ENCODE measurements at regions not wholly inside any gene's neighbourhood (a gene's known extent, or its start where the extent isn't known, plus 50 kb on each side); places are given as distances from the start of the nearest gene placed in this dataset.
"Not testable (repeated sequence)": the region's sequence is repeated elsewhere in the genome, so short reads cannot be mapped to it uniquely, and the experiment has no call there.

DNA sequence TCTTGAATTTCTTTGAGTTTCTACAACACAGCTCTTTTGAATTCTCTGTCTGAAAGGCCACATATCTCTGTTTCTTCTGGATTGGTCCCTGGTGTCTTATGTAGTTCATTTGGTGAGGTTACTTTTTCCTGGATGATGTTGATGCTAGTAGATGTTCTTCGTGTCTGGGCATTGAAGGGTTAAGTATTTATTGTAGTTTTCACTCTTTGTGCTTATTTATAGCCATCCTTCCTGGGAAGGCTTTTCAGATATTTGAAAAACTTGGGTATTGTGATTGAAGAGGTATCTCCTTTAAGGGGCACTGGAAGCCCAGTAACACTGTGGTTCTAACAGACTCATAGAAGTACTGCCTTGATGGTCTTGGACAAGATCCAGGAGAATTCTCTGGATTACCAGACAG is 338.5 kb upstream of the SPRY2 start:
- Histone ChIP-seq H4K20me1 (ENCODE audit: insufficient read depth) (no peaks in the 10 kb centered on the region), H3K27me3 (ENCODE audit: insufficient read depth, low read depth) (no peaks in the 10 kb centered on the region), H3K4me2 (no peak overlapping the region), H3K27ac (no peak overlapping the region), H3K4me1 (ENCODE audit: low read depth, poor library complexity, severe bottlenecking) (no peaks in the 10 kb centered on the region), H3K79me2 (ENCODE audit: insufficient read depth, low read depth) (no peaks in the 10 kb centered on the region), H3K4me3 (IDR thresholded peaks at IDR 0.05; ENCODE audit: insufficient read depth, low read depth, low read length) (no peak overlapping the region), H3K9ac (no peak overlapping the region), H2AFZ (ENCODE audit: low read depth) (no peak overlapping the region), H3K36me3 (ENCODE audit: insufficient read depth) (no peaks in the 10 kb centered on the region)
- TF ChIP-seq, protein P1, sequence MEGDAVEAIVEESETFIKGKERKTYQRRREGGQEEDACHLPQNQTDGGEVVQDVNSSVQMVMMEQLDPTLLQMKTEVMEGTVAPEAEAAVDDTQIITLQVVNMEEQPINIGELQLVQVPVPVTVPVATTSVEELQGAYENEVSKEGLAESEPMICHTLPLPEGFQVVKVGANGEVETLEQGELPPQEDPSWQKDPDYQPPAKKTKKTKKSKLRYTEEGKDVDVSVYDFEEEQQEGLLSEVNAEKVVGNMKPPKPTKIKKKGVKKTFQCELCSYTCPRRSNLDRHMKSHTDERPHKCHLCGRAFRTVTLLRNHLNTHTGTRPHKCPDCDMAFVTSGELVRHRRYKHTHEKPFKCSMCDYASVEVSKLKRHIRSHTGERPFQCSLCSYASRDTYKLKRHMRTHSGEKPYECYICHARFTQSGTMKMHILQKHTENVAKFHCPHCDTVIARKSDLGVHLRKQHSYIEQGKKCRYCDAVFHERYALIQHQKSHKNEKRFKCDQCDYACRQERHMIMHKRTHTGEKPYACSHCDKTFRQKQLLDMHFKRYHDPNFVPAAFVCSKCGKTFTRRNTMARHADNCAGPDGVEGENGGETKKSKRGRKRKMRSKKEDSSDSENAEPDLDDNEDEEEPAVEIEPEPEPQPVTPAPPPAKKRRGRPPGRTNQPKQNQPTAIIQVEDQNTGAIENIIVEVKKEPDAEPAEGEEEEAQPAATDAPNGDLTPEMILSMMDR (conservative IDR thresholded peaks at IDR 0.05; ENCODE audit: low read depth, low read length), result no peak

DNA sequence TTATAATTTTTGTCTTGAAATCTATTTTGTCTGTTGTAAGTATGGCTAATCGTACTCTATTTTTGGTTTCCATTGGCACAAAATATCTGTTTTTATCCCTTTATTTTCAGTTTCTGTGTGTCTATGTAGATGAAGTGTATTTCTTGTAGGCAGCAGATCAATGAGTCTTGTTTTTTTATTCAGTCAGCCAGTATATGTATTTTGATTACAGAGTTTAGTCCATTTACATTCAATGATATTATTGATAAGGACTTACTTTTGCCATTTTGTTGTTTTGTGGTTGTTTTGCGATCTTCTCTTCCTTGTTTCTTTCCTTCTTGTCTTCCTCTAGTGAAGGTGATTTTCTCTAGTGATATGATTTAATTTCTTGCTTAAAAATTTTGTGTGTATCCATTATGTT is 336.3 kb upstream of the SPRY2 start:
- H2AFZ ChIP-seq (ENCODE audit: low read depth), result no peak overlapping the region
- no peaks in the 10 kb centered on the region for H3K4me1 ChIP-seq (ENCODE audit: low read depth, poor library complexity, severe bottlenecking)
- no peaks in the 10 kb centered on the region for H4K20me1 ChIP-seq (ENCODE audit: insufficient read depth)
- no peak overlapping the region for H3K4me2 ChIP-seq
- no peaks in the 10 kb centered on the region for H3K27me3 ChIP-seq (ENCODE audit: insufficient read depth, low read depth)
- no peak overlapping the region for H3K4me3 ChIP-seq (IDR thresholded peaks at IDR 0.05; ENCODE audit: insufficient read depth, low read depth, low read length)
- H3K79me2 ChIP-seq (ENCODE audit: insufficient read depth, low read depth), result no peaks in the 10 kb centered on the region
- TF ChIP-seq, protein P1 (conservative IDR thresholded peaks at IDR 0.05; ENCODE audit: low read depth, low read length), result no peak
- H3K27ac ChIP-seq, result no peak overlapping the region
- H3K9ac ChIP-seq, result no peak overlapping the region
- H3K36me3 ChIP-seq (ENCODE audit: insufficient read depth), result no peaks in the 10 kb centered on the region

DNA sequence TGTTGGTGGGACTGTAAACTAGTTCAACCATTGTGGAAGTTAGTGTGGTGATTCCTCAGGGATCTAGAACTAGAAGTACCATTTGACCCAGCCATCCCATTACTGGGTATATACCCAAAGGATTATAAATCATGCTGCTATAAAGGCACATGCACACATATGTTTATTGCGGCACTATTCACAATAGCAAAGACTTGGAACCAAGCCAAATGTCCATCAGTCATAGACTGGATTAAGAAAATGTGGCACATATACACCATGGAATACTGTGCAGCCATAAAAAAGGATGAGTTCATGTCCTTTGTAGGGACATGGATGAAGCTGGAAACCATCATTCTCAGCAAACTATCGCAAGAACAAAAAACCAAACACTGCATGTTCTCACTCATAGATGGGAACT is 334.5 kb upstream of the SPRY2 start:
- not testable (repeated sequence) for H3K4me1 ChIP-seq (ENCODE audit: low read depth, poor library complexity, severe bottlenecking); H2AFZ ChIP-seq (ENCODE audit: low read depth); H4K20me1 ChIP-seq (ENCODE audit: insufficient read depth); H3K4me2 ChIP-seq; H3K36me3 ChIP-seq (ENCODE audit: insufficient read depth); H3K27ac ChIP-seq; H3K27me3 ChIP-seq (ENCODE audit: insufficient read depth, low read depth); H3K4me3 ChIP-seq (IDR thresholded peaks at IDR 0.05; ENCODE audit: insufficient read depth, low read depth, low read length); H3K9ac ChIP-seq; H3K79me2 ChIP-seq (ENCODE audit: insufficient read depth, low read depth)

DNA sequence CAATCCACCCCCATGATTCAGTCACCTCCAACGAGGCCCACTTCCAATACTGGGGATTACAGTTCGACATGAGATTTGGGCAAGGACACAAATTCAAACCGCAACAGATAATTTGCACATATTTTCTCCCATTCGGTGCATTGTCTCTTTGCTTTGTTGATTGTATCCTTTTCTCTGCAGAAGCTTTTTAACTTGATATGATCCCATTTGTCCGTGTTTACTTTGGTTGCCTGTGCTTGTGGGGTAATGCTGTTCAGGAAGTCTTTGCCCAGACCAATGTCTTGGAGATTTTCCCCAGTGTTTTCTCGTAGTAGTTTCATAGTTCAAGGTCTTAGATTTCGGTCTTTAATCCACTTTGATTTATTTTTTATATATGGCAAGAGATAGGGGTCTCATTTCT is 330.8 kb upstream of the SPRY2 start:
- Histone ChIP-seq H3K4me1 (ENCODE audit: low read depth, poor library complexity, severe bottlenecking) (no peaks in the 10 kb centered on the region), H3K27ac (no peak overlapping the region), H2AFZ (ENCODE audit: low read depth) (no peak overlapping the region), H4K20me1 (ENCODE audit: insufficient read depth) (no peaks in the 10 kb centered on the region), H3K4me3 (IDR thresholded peaks at IDR 0.05; ENCODE audit: insufficient read depth, low read depth, low read length) (no peak overlapping the region), H3K9ac (no peak overlapping the region), H3K79me2 (ENCODE audit: insufficient read depth, low read depth) (no peaks in the 10 kb centered on the region), H3K4me2 (no peak overlapping the region), H3K27me3 (ENCODE audit: insufficient read depth, low read depth) (no peaks in the 10 kb centered on the region), H3K36me3 (ENCODE audit: insufficient read depth) (no peaks in the 10 kb centered on the region)
- TF ChIP-seq, protein P1 (conservative IDR thresholded peaks at IDR 0.05; ENCODE audit: low read depth, low read length), result no peak

DNA sequence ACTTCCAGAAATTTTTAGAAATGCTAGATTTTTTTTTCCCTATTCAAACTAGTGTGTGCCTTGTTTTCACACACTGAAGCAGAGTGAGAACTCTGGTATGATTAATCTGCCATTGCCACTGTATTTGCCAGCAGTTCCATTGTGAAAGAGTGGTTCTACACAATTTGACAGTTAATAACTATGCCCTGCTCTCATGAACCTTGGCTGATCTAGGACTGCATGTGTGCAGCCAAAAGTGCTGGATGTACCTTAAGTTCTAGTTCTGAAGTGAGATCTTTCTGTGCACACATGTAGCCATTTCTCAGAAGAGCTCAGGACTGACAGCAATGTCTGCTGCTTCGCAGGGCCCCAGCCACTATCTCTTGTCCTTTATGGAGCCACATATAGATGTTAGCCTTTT is 328.2 kb upstream of the SPRY2 start:
- H3K9ac ChIP-seq, result no peak overlapping the region
- H3K4me2 ChIP-seq, result no peak overlapping the region
- H3K4me3 ChIP-seq (IDR thresholded peaks at IDR 0.05; ENCODE audit: insufficient read depth, low read depth, low read length), result no peak overlapping the region
- no peaks in the 10 kb centered on the region for H4K20me1 ChIP-seq (ENCODE audit: insufficient read depth)
- no peaks in the 10 kb centered on the region for H3K27me3 ChIP-seq (ENCODE audit: insufficient read depth, low read depth)
- no peak overlapping the region for H2AFZ ChIP-seq (ENCODE audit: low read depth)
- no peaks in the 10 kb centered on the region for H3K4me1 ChIP-seq (ENCODE audit: low read depth, poor library complexity, severe bottlenecking)
- H3K79me2 ChIP-seq (ENCODE audit: insufficient read depth, low read depth), result no peaks in the 10 kb centered on the region
- no peaks in the 10 kb centered on the region for H3K36me3 ChIP-seq (ENCODE audit: insufficient read depth)
- H3K27ac ChIP-seq, result no peak overlapping the region
- TF ChIP-seq, protein P1 (conservative IDR thresholded peaks at IDR 0.05; ENCODE audit: low read depth, low read length), result no peak

Measured in KMS-11 (cell line).